Natural killer cell (primary cell): ENCODE measurements at regions not wholly inside any gene's neighbourhood (a gene's known extent, or its start where the extent isn't known, plus 50 kb on each side); places are given as distances from the start of the nearest gene placed in this dataset.

Experiments
- ATAC-seq, 3 donors: fragments of 150-1000 bp in 2 of 3; fragments of 200-7000 bp in 1 of 3; cut with Tn5 transposase; 1 replicate in 1 of 3; 2 replicates in 2 of 3; pipeline ENCODE4 v1.10.0; 2021; ENCODE audit warnings: mild to moderate bottlenecking in 2 of 3, moderate library complexity in 2 of 3
- DNase-seq, 2 donors: peaks; one replicate each; pipeline versions ENCODE4 v3.0.0 to v3.0.0-alpha.2; 2013 to 2021; ENCODE audit warnings: mixed read lengths in 1 of 2
- H3K27ac ChIP-seq: one replicate; pipeline ENCODE4 v1.5.1; 2013; ENCODE audit warnings: mild to moderate bottlenecking, low read length
- H3K27me3 ChIP-seq: one replicate; pipeline ENCODE4 v1.6.1; 2013; ENCODE audit warnings: low read length; ENCODE audit not compliant: control insufficient read depth, insufficient read depth
- H3K36me3 ChIP-seq: one replicate; pipeline ENCODE4 v1.6.1; 2013; ENCODE audit warnings: low read length; ENCODE audit not compliant: control insufficient read depth, insufficient read depth
- H3K4me1 ChIP-seq: one replicate; pipeline ENCODE4 v1.6.1; 2013; ENCODE audit warnings: low read length; ENCODE audit not compliant: control insufficient read depth, insufficient read depth
- H3K4me3 ChIP-seq: one replicate; pipeline ENCODE4 v1.5.1; 2013; ENCODE audit warnings: low read length
- H3K9me3 ChIP-seq: one replicate; pipeline ENCODE4 v1.6.1; 2013; ENCODE audit warnings: low read length; ENCODE audit not compliant: control insufficient read depth, insufficient read depth
- H3K27ac Mint-ChIP-seq, 2 donors: one replicate each; pipeline ENCODE4 v1.8.0; 2022; ENCODE audit warnings: mild to moderate bottlenecking in 2 of 2, mixed read lengths in 2 of 2, moderate library complexity in 1 of 2
- H3K27me3 Mint-ChIP-seq, 2 donors: one replicate each; pipeline ENCODE4 v1.8.0; 2022; ENCODE audit warnings: low read depth in 2 of 2, mixed read lengths in 2 of 2
- H3K36me3 Mint-ChIP-seq: one replicate; pipeline ENCODE4 v1.8.0; 2022; ENCODE audit warnings: mixed read lengths
- H3K4me1 Mint-ChIP-seq, 2 donors: one replicate each; pipeline ENCODE4 v1.8.0; 2022; ENCODE audit warnings: mixed read lengths in 2 of 2
- H3K4me3 Mint-ChIP-seq: one replicate; pipeline ENCODE4 v1.8.0; 2022; ENCODE audit warnings: mild to moderate bottlenecking, moderate library complexity, mixed read lengths
- H3K9me3 Mint-ChIP-seq, 2 donors: one replicate each; pipeline ENCODE4 v1.8.0; 2022; ENCODE audit warnings: mixed read lengths in 2 of 2
- WGBS: methylation state at CpG from one replicate; pipeline ENCODE4 v1.1.7; 2013; ENCODE audit warnings: missing lambda C conversion rate; ENCODE audit not compliant: insufficient coverage; 5-methylcytosine and 5-hydroxymethylcytosine counted together
- intact Hi-C: fragments of 100-400 bp; cut with micrococcal nuclease; formaldehyde crosslinking; loops from one replicate; pipeline ENCODE4 v1.14.2; 2022
- TF ChIP-seq, protein P1 (sequence below): fragments of 200-600 bp; IDR thresholded peaks from one replicate; pipeline ENCODE4 v1.8.0; 2022; ENCODE audit warnings: antibody characterized with exemption

DNA sequence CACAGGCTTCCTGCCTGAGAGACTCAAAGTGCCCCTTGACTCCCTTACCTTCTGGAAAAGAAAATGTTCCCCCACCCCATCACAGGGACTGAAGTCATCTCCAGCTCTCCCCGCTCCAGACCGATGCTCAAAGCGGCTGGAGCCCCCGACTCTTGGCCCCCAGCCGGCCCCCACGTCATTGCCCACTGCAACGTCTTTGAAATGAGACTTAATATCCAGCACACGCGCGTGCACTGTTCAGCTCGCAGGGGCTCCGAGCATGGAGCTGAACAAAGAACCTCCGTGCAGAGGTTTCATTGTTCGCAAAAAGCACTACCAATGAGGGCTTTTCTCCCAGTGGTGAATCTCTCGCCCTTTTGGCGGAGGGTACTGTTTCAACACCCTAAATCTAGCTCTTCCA, 313.4 kb upstream of the SORL1-AS1 start:
- Histone ChIP-seq H3K4me1 (no peaks in the 10 kb centered on the region), H3K36me3 (no peaks in the 10 kb centered on the region), H3K9me3 (no peaks in the 10 kb centered on the region), H3K27me3 (no peaks in the 10 kb centered on the region), H3K4me3 (no peak overlapping the region), H3K27ac (no peak overlapping the region)
- WGBS, result 96% methylated on average over 16 of the region's 16 CpGs
- ATAC-seq (no peak), DNase-seq (no peak)
- Mint-ChIP-seq H3K36me3 (no peaks in the 10 kb centered on the region), H3K9me3 (no peaks in the 10 kb centered on the region), H3K27me3 (peaks cover 0 to 4% of the 10 kb centered on the region in 2 donors), H3K27ac (no peak overlapping the region), H3K4me3 (no peak overlapping the region), H3K4me1 (no peaks in the 10 kb centered on the region)
- intact Hi-C loops, result no loop called here
- TF ChIP-seq, protein P1, sequence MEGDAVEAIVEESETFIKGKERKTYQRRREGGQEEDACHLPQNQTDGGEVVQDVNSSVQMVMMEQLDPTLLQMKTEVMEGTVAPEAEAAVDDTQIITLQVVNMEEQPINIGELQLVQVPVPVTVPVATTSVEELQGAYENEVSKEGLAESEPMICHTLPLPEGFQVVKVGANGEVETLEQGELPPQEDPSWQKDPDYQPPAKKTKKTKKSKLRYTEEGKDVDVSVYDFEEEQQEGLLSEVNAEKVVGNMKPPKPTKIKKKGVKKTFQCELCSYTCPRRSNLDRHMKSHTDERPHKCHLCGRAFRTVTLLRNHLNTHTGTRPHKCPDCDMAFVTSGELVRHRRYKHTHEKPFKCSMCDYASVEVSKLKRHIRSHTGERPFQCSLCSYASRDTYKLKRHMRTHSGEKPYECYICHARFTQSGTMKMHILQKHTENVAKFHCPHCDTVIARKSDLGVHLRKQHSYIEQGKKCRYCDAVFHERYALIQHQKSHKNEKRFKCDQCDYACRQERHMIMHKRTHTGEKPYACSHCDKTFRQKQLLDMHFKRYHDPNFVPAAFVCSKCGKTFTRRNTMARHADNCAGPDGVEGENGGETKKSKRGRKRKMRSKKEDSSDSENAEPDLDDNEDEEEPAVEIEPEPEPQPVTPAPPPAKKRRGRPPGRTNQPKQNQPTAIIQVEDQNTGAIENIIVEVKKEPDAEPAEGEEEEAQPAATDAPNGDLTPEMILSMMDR, result no peak

- H3K4me3 Mint-ChIP-seq, result no peak overlapping the region
Measured at GRCh38 chr11:121763526-121763925, 310.8 kb upstream of the SORL1-AS1 start.

DNA sequence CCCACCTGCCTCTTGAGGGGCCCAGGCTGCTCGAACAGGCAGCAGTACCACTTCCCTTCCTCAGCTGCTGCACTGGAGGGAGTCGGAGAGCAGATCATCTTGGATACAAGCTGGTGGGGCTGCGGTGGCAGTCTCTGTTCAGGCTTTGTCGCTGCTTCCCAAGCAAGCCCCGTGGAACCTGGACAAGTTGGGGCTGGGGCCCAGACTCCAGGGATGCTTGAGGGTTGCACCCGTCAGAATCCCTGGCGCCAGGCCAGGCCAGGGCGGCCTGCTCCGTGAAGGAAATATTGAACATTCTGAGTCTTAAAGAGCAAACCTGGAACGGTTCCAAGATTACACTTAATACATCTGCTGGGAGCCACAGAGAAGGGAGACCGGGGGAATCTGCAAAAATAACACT, 310.1 kb upstream of the SORL1-AS1 start:
- Histone ChIP-seq H3K4me1 (no peaks in the 10 kb centered on the region), H3K9me3 (no peaks in the 10 kb centered on the region), H3K36me3 (no peaks in the 10 kb centered on the region), H3K4me3 (no peak overlapping the region), H3K27me3 (no peaks in the 10 kb centered on the region), H3K27ac (no peak overlapping the region)
- ATAC-seq (no peak), DNase-seq (no peak)
- Mint-ChIP-seq H3K4me1 (no peaks in the 10 kb centered on the region), H3K27ac (no peak overlapping the region), H3K9me3 (no peaks in the 10 kb centered on the region), H3K27me3 (no peaks in the 10 kb centered on the region), H3K36me3 (no peaks in the 10 kb centered on the region), H3K4me3 (no peak overlapping the region)
- intact Hi-C loops, result no loop called here
- 28% methylated on average over 11 of the region's 11 CpGs for WGBS
- TF ChIP-seq, protein P1, result no peak

More at GRCh38 chr11:121763526-121763925, 310.8 kb upstream of the SORL1-AS1 start:
- H3K27me3 Mint-ChIP-seq, result no peaks in the 10 kb centered on the region
- DNase-seq, result no peak
- Histone ChIP-seq H3K27ac (no peak overlapping the region), H3K36me3 (no peaks in the 10 kb centered on the region), H3K27me3 (no peaks in the 10 kb centered on the region), H3K4me3 (no peak overlapping the region), H3K9me3 (no peaks in the 10 kb centered on the region), H3K4me1 (no peaks in the 10 kb centered on the region)
- WGBS, result 68% methylated on average over 3 of the region's 3 CpGs
- no peak overlapping the region for H3K27ac Mint-ChIP-seq
- no peaks in the 10 kb centered on the region for H3K9me3 Mint-ChIP-seq
- H3K36me3 Mint-ChIP-seq, result no peaks in the 10 kb centered on the region
- TF ChIP-seq, protein P1, result no peak
- no peak for ATAC-seq
- intact Hi-C loops, result no loop called here
- no peaks in the 10 kb centered on the region for H3K4me1 Mint-ChIP-seq

- H3K4me3 Mint-ChIP-seq, result no peak overlapping the region
- H3K4me1 Mint-ChIP-seq, result no peaks in the 10 kb centered on the region
- 87% methylated on average over 2 of the region's 2 CpGs for WGBS
Measured at GRCh38 chr11:121761186-121761585, 308.4 kb upstream of the SORL1-AS1 start.

More at GRCh38 chr11:121761186-121761585, 308.4 kb upstream of the SORL1-AS1 start:
- no peak overlapping the region for H3K27ac ChIP-seq
- no peak overlapping the region for H3K4me3 ChIP-seq
- no peaks in the 10 kb centered on the region for H3K27me3 ChIP-seq
- no peaks in the 10 kb centered on the region for H3K4me1 ChIP-seq
- H3K27me3 Mint-ChIP-seq, result no peaks in the 10 kb centered on the region
- H3K36me3 Mint-ChIP-seq, result no peaks in the 10 kb centered on the region
- no peak for DNase-seq
- ATAC-seq, result no peak
- no peaks in the 10 kb centered on the region for H3K36me3 ChIP-seq
- H3K9me3 ChIP-seq, result no peaks in the 10 kb centered on the region
- H3K27ac Mint-ChIP-seq, result no peak overlapping the region
- H3K9me3 Mint-ChIP-seq, result no peaks in the 10 kb centered on the region
- intact Hi-C loops, result no loop called here
- TF ChIP-seq, protein P1, result no peak
